ENCODE measurements at regions not wholly inside any gene's neighbourhood (a gene's known extent, or its start where the extent isn't known, plus 50 kb on each side); places are given as distances from the start of the nearest gene placed in this dataset.

- TF ChIP-seq IRF1 (CRISPR knock-in tag; IDR thresholded peaks at IDR 0.05) (no peak), KAT7 (CRISPR knock-in tag; IDR thresholded peaks at IDR 0.05; ENCODE audit: borderline replicate concordance) (no peak)
Measured at GRCh38 chr7:46322937-46323336, 401.9 kb upstream of the IGFBP3 start (continued).

DNA sequence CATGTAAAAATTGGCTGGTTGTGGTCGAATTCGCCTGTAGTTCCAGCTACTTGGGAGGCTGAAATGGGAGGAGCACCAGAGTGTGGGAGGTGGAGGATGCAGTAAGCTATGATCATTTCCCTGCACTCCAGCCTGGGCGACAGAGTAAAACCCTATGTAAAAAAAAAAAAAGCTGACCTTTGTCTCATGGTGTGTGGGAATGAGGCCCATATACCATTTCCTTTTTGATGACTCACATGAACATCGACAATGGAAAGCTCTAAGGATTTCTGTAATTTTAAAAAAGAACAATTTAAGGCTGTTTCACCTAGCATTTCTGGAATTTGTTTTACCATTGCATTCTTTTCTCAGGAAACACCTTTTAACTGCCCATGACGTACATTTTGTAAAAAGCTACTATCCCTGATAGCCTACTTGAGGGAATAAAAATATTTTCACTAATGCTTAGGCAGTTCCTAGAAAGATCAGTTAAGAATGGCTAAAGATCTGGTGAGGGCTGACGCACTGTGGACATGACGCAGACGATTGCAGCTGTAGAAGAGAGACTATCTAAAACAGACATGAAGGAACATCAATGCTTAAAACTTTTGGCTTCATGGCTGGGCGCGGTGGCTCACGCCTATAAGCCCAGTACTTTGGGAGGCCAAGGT, 400.6 kb upstream of the IGFBP3 start:
- TF ChIP-seq FOXJ3 (CRISPR knock-in tag; IDR thresholded peaks at IDR 0.05; ENCODE audit: borderline replicate concordance) (no peak), RORB (CRISPR knock-in tag; IDR thresholded peaks at IDR 0.05) (no peak), ZNF219 (CRISPR knock-in tag; IDR thresholded peaks at IDR 0.05; ENCODE audit: borderline replicate concordance) (no peak), OVOL2 (CRISPR knock-in tag; IDR thresholded peaks at IDR 0.05; ENCODE audit: borderline replicate concordance) (no peak), GRHL2 (CRISPR knock-in tag; IDR thresholded peaks at IDR 0.05; ENCODE audit: insufficient replicate concordance, severe bottlenecking) (no peak), TEAD1 (CRISPR knock-in tag; IDR thresholded peaks at IDR 0.05) (no peak), ZNF263 (CRISPR knock-in tag; IDR thresholded peaks at IDR 0.05; ENCODE audit: low read depth) (no peak), NR2C2 (CRISPR knock-in tag; IDR thresholded peaks at IDR 0.05) (no peak), JAZF1 (CRISPR knock-in tag; IDR thresholded peaks at IDR 0.05) (no peak), NR1H2 (CRISPR knock-in tag; IDR thresholded peaks at IDR 0.05) (no peak), GTF2I (CRISPR knock-in tag; conservative IDR thresholded peaks at IDR 0.05) (no peak), ZNF416 (CRISPR knock-in tag; IDR thresholded peaks at IDR 0.05) (no peak), NR3C1 (CRISPR knock-in tag; conservative IDR thresholded peaks at IDR 0.05; ENCODE audit: low read depth) (no peak)
- TF ChIP-seq, protein P1, sequence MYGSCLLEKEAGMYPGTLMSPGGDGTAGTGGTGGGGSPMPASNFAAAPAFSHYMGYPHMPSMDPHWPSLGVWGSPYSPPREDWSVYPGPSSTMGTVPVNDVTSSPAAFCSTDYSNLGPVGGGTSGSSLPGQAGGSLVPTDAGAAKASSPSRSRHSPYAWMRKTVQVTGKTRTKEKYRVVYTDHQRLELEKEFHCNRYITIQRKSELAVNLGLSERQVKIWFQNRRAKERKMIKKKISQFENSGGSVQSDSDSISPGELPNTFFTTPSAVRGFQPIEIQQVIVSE (CRISPR knock-in tag; IDR thresholded peaks at IDR 0.05; ENCODE audit: borderline replicate concordance), result no peak
- TF ChIP-seq, protein P2, sequence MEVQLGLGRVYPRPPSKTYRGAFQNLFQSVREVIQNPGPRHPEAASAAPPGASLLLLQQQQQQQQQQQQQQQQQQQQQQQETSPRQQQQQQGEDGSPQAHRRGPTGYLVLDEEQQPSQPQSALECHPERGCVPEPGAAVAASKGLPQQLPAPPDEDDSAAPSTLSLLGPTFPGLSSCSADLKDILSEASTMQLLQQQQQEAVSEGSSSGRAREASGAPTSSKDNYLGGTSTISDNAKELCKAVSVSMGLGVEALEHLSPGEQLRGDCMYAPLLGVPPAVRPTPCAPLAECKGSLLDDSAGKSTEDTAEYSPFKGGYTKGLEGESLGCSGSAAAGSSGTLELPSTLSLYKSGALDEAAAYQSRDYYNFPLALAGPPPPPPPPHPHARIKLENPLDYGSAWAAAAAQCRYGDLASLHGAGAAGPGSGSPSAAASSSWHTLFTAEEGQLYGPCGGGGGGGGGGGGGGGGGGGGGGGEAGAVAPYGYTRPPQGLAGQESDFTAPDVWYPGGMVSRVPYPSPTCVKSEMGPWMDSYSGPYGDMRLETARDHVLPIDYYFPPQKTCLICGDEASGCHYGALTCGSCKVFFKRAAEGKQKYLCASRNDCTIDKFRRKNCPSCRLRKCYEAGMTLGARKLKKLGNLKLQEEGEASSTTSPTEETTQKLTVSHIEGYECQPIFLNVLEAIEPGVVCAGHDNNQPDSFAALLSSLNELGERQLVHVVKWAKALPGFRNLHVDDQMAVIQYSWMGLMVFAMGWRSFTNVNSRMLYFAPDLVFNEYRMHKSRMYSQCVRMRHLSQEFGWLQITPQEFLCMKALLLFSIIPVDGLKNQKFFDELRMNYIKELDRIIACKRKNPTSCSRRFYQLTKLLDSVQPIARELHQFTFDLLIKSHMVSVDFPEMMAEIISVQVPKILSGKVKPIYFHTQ (CRISPR knock-in tag; IDR thresholded peaks at IDR 0.05), result no peak
- TF ChIP-seq, protein P3, sequence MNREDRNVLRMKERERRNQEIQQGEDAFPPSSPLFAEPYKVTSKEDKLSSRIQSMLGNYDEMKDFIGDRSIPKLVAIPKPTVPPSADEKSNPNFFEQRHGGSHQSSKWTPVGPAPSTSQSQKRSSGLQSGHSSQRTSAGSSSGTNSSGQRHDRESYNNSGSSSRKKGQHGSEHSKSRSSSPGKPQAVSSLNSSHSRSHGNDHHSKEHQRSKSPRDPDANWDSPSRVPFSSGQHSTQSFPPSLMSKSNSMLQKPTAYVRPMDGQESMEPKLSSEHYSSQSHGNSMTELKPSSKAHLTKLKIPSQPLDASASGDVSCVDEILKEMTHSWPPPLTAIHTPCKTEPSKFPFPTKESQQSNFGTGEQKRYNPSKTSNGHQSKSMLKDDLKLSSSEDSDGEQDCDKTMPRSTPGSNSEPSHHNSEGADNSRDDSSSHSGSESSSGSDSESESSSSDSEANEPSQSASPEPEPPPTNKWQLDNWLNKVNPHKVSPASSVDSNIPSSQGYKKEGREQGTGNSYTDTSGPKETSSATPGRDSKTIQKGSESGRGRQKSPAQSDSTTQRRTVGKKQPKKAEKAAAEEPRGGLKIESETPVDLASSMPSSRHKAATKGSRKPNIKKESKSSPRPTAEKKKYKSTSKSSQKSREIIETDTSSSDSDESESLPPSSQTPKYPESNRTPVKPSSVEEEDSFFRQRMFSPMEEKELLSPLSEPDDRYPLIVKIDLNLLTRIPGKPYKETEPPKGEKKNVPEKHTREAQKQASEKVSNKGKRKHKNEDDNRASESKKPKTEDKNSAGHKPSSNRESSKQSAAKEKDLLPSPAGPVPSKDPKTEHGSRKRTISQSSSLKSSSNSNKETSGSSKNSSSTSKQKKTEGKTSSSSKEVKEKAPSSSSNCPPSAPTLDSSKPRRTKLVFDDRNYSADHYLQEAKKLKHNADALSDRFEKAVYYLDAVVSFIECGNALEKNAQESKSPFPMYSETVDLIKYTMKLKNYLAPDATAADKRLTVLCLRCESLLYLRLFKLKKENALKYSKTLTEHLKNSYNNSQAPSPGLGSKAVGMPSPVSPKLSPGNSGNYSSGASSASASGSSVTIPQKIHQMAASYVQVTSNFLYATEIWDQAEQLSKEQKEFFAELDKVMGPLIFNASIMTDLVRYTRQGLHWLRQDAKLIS (CRISPR knock-in tag; IDR thresholded peaks at IDR 0.05; ENCODE audit: borderline replicate concordance), result no peak
- TF ChIP-seq, protein P4, sequence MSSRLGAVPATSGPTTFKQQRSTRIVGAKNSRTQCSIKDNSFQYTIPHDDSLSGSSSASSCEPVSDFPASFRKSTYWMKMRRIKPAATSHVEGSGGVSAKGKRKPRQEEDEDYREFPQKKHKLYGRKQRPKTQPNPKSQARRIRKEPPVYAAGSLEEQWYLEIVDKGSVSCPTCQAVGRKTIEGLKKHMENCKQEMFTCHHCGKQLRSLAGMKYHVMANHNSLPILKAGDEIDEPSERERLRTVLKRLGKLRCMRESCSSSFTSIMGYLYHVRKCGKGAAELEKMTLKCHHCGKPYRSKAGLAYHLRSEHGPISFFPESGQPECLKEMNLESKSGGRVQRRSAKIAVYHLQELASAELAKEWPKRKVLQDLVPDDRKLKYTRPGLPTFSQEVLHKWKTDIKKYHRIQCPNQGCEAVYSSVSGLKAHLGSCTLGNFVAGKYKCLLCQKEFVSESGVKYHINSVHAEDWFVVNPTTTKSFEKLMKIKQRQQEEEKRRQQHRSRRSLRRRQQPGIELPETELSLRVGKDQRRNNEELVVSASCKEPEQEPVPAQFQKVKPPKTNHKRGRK (CRISPR knock-in tag; IDR thresholded peaks at IDR 0.05; ENCODE audit: borderline replicate concordance), result no peak
- TF ChIP-seq, protein P5, sequence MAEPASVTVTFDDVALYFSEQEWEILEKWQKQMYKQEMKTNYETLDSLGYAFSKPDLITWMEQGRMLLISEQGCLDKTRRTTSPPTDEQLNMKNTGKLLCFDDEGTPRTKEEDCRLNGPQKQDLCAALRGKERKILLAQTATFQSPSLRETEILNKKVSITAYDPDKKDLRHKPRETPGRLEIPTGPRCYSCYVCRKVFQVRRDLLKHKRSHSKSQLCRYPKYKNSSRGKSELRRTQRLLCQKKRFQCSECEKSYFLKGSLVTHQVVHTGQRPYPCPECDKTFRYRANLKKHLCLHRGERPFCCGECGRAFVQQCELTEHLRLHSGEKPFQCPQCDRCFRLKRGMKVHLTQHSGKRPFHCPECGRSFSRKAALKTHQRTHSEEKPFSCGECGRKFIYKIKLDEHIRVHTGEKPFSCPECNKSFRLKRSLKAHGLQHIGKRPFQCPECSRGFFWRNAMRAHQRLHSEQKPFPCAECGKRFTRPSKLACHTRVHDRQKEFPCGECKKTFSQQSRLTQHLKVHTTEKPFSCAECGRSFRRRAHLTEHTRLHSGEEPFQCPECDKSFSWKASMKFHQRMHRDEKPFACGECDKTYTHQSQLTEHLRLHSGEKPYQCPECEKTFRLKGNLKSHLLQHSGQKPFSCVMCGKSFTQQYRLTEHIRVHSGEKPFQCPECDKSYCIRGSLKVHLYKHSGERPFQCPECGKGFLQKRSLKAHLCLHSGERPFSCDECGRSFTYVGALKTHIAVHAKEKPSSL (CRISPR knock-in tag; conservative IDR thresholded peaks at IDR 0.05), result no peak
- TF ChIP-seq, protein P6, sequence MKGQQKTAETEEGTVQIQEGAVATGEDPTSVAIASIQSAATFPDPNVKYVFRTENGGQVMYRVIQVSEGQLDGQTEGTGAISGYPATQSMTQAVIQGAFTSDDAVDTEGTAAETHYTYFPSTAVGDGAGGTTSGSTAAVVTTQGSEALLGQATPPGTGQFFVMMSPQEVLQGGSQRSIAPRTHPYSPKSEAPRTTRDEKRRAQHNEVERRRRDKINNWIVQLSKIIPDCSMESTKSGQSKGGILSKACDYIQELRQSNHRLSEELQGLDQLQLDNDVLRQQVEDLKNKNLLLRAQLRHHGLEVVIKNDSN (CRISPR knock-in tag; IDR thresholded peaks at IDR 0.05), result no peak
- Mint-ChIP-seq H3K9me3 (peaks cover 7% of the 10 kb centered on the region), H3K27ac (no peak overlapping the region), H3K36me3 (no peaks in the 10 kb centered on the region), H3K27me3 (ENCODE audit: low read depth) (no peaks in the 10 kb centered on the region), H3K4me1 (no peaks in the 10 kb centered on the region), H3K4me3 (no peak overlapping the region)
- no peak for DNase-seq (ENCODE audit: low spot score)
- ChIA-PET POLR2A (no interaction called here), CTCF (no interaction called here)
- no peak for ATAC-seq
